Muscle layer of duodenum (tissue), 2 donors: ENCODE measurements at regions not wholly inside any gene's neighbourhood (a gene's known extent, or its start where the extent isn't known, plus 50 kb on each side); places are given as distances from the start of the nearest gene placed in this dataset.

Experiments
- H3K27ac ChIP-seq: one replicate; pipeline ENCODE4 v1.7.0; 2013; ENCODE audit warnings: mild to moderate bottlenecking, low read length
- H3K27me3 ChIP-seq: one replicate; pipeline ENCODE4 v1.7.0; 2013; ENCODE audit warnings: low read depth, mild to moderate bottlenecking, control low read depth, low read length
- H3K36me3 ChIP-seq, 2 donors: one replicate each; pipeline ENCODE4 v1.7.0; 2013; ENCODE audit warnings: low read length in 2 of 2, control low read depth in 1 of 2, mild to moderate bottlenecking in 1 of 2; ENCODE audit not compliant: insufficient read depth in 2 of 2, control insufficient read depth in 1 of 2
- H3K4me1 ChIP-seq, 2 donors: one replicate each; pipeline ENCODE4 v1.7.0; 2013; ENCODE audit warnings: low read length in 2 of 2, mild to moderate bottlenecking in 2 of 2, control low read depth in 1 of 2, moderate library complexity in 1 of 2; ENCODE audit not compliant: insufficient read depth in 2 of 2, control insufficient read depth in 1 of 2
- H3K4me3 ChIP-seq, 2 donors: one replicate each; pipeline ENCODE4 v1.7.0; 2013; ENCODE audit warnings: low read length in 2 of 2, low read depth in 1 of 2, mild to moderate bottlenecking in 1 of 2
- H3K9me3 ChIP-seq, 2 donors: one replicate each; pipeline ENCODE4 v1.7.0; 2013; ENCODE audit warnings: low read length in 2 of 2, control low read depth in 1 of 2, mild to moderate bottlenecking in 1 of 2; ENCODE audit not compliant: control insufficient read depth in 1 of 2
- donor health status: healthy.

- H3K4me3 ChIP-seq: no peak overlapping the region
- H3K27ac ChIP-seq: no peak overlapping the region
- no peaks in the 10 kb centered on the region for H3K4me1 ChIP-seq
- no peaks in the 10 kb centered on the region for H3K9me3 ChIP-seq
- H3K27me3 ChIP-seq: no peaks in the 10 kb centered on the region
- H3K36me3 ChIP-seq: no peaks in the 10 kb centered on the region
Measured at GRCh38 chr10:84571146-84571545, 242.8 kb downstream of the CCSER2 start.

GRCh38 chr10:84574102-84574501, 245.7 kb downstream of the CCSER2 start:
- no peaks in the 10 kb centered on the region for H3K36me3 ChIP-seq
- no peak overlapping the region for H3K27ac ChIP-seq
- peaks cover 2 to 5% of the 10 kb centered on the region in 2 donors for H3K9me3 ChIP-seq
- no peaks in the 10 kb centered on the region for H3K4me1 ChIP-seq
- H3K27me3 ChIP-seq: no peaks in the 10 kb centered on the region
- no peak overlapping the region for H3K4me3 ChIP-seq

DNA sequence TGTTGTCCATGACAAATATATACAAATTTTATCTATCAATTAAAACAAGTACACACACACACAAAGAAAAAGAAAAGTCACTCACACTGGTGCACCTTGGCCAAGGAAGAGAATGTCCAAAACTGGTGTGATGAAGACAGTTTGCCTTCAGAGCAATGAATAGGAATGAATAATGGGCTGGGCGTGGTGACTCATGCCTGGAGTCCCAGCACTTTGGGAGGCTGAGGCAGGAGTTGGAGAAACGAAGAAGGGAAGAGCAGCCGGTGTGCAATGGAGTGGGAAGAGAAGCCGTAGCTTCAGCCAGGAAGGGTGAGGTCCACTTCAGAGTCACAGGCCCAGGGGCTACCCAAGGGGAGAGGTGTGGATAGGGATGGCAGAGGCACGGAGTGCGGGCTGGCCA, 253.6 kb downstream of the CCSER2 start:
- Histone ChIP-seq H3K36me3 (no peaks in the 10 kb centered on the region), H3K4me3 (no peak overlapping the region), H3K4me1 (no peaks in the 10 kb centered on the region), H3K27ac (no peak overlapping the region), H3K9me3 (peaks cover 0 to under 1% of the 10 kb centered on the region in 2 donors), H3K27me3 (no peaks in the 10 kb centered on the region)

- Histone ChIP-seq H3K27ac (no peak overlapping the region), H3K9me3 (no peaks in the 10 kb centered on the region), H3K27me3 (no peaks in the 10 kb centered on the region), H3K4me1 (no peaks in the 10 kb centered on the region), H3K4me3 (no peak overlapping the region), H3K36me3 (no peaks in the 10 kb centered on the region)
Measured at GRCh38 chr10:84583501-84583900, 255.1 kb downstream of the CCSER2 start.

- Histone ChIP-seq H3K27me3 (no peaks in the 10 kb centered on the region), H3K4me1 (peaks cover 0 to 6% of the 10 kb centered on the region in 2 donors), H3K27ac (no peak overlapping the region), H3K4me3 (no peak overlapping the region), H3K36me3 (no peaks in the 10 kb centered on the region), H3K9me3 (no peaks in the 10 kb centered on the region)
Measured at GRCh38 chr10:84587789-84588188, 259.4 kb downstream of the CCSER2 start.

DNA sequence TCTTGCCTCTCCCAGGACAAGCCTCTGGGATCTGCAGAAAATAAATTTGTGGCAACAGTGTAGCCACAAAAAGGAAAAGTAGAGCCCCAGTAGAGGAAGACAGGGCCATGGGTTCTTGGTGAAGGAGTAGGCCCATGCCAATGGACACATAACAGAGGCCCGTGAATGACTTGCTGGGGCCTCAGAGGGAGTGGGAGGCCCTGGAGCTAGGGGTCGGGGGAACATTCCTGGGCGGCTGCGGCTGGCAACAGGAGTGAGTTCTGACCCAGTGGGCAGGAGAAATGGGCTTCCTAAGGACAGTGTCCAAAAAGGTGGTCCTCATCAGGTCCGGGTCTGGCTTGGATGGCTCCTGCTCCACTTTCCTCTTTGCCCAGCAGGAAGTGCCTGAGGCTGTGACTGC, 260.0 kb downstream of the CCSER2 start:
- Histone ChIP-seq H3K9me3 (no peaks in the 10 kb centered on the region), H3K4me1 (peaks cover 0 to 6% of the 10 kb centered on the region in 2 donors), H3K36me3 (no peaks in the 10 kb centered on the region), H3K27ac (no peak overlapping the region), H3K27me3 (no peaks in the 10 kb centered on the region), H3K4me3 (no peak overlapping the region)

GRCh38 chr10:84588971-84589370, 260.6 kb downstream of the CCSER2 start:
- Histone ChIP-seq H3K36me3 (no peaks in the 10 kb centered on the region), H3K27ac (no peak overlapping the region), H3K9me3 (no peaks in the 10 kb centered on the region), H3K4me1 (peaks cover 0 to 6% of the 10 kb centered on the region in 2 donors), H3K4me3 (no peak overlapping the region), H3K27me3 (no peaks in the 10 kb centered on the region)

GRCh38 chr10:84589526-84590205, 261.3 kb downstream of the CCSER2 start:
- Histone ChIP-seq H3K27me3 (no peaks in the 10 kb centered on the region), H3K27ac (no peak overlapping the region), H3K36me3 (no peaks in the 10 kb centered on the region), H3K4me3 (no peak overlapping the region), H3K9me3 (no peaks in the 10 kb centered on the region), H3K4me1 (peaks cover 0 to 6% of the 10 kb centered on the region in 2 donors)

GRCh38 chr10:84590327-84591193, 262.2 kb downstream of the CCSER2 start:
- Histone ChIP-seq H3K4me3 (no peak overlapping the region), H3K36me3 (no peaks in the 10 kb centered on the region), H3K4me1 (peaks cover 0 to 6% of the 10 kb centered on the region in 2 donors), H3K27ac (no peak overlapping the region), H3K27me3 (no peaks in the 10 kb centered on the region), H3K9me3 (no peaks in the 10 kb centered on the region)

DNA sequence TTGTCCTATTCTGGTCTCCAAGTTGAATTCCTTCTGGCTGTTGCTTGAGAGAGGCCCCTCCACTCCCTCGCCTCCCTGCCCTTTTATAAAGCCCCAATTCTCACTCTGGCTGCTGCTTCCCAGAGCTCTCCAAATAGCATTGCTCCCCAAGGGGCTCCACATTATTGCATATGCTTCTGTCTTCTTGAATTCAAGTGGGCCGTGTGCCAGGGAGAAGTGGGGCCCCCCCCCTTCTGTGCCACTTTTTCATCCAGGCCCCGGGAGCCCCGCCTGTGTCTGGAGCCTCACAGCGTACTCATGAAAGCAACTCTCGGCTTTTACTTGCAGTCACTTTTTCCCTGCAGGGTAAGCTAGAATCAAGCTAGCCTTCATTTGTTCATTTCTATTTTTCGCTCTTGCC, 265.1 kb downstream of the CCSER2 start:
- H3K9me3 ChIP-seq: no peaks in the 10 kb centered on the region
- no peak overlapping the region for H3K4me3 ChIP-seq
- no peak overlapping the region for H3K27ac ChIP-seq
- H3K27me3 ChIP-seq: peaks cover 4% of the 10 kb centered on the region
- peaks cover 0 to 6% of the 10 kb centered on the region in 2 donors for H3K4me1 ChIP-seq
- no peaks in the 10 kb centered on the region for H3K36me3 ChIP-seq

- Histone ChIP-seq H3K9me3 (no peaks in the 10 kb centered on the region), H3K27me3 (peaks cover 4% of the 10 kb centered on the region), H3K4me1 (no peaks in the 10 kb centered on the region), H3K27ac (no peak overlapping the region), H3K4me3 (no peak overlapping the region), H3K36me3 (no peaks in the 10 kb centered on the region)
Measured at GRCh38 chr10:84596585-84596984, 268.2 kb downstream of the CCSER2 start.
